ENCODE measurements at regions not wholly inside any gene's neighbourhood (a gene's known extent, or its start where the extent isn't known, plus 50 kb on each side); places are given as distances from the start of the nearest gene placed in this dataset.

- TF ChIP-seq CTCF (IDR thresholded peaks at IDR 0.05) (peak; percentile 94), EZH2 (IDR thresholded peaks at IDR 0.05) (no peak), EZH2phosphoT487 (IDR thresholded peaks at IDR 0.05) (no peak)
Observed at GRCh38 chr10:25758041-25758457, 176.0 kb upstream of the MYO3A start.

Data from neural progenitor cell (in vitro differentiated cells).